ENCODE measurements at regions not wholly inside any gene's neighbourhood (a gene's known extent, or its start where the extent isn't known, plus 50 kb on each side); places are given as distances from the start of the nearest gene placed in this dataset.
A peak's percentile ranks its signal among the peaks of the same experiment; 100 is the strongest.
"Not testable (repeated sequence)": the region's sequence is repeated elsewhere in the genome, so short reads cannot be mapped to it uniquely, and the experiment has no call there.

- DNase-seq (ENCODE audit: low spot score), result no peak
Measured at GRCh38 chr11:129637473-129637872, 178.2 kb upstream of the TMEM45B start.

- no peak for DNase-seq (ENCODE audit: low spot score)
Measured at GRCh38 chr11:129637983-129638776, 177.5 kb upstream of the TMEM45B start.

DNA sequence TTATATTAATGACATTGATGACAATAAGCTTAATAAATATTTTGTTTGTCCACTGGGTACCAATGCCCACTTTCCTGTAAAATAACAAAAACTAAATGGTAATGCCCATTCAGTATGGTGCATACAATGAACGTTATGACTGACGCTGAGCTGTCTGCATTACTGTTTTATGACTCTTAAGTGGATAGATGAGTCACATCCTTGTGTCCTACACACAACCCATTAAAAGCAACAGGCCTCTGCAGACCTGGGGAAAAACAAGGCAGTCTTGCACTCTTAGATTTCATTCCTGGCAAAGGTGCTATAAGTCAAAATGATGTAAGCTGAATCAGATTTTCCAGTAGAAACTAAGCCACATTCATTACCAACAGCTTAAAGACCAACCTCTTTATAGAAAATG is 176.3 kb upstream of the TMEM45B start:
- no peak for DNase-seq (ENCODE audit: low spot score)

- no peak for DNase-seq (ENCODE audit: low spot score)
Measured at GRCh38 chr11:129640671-129641070, 175.0 kb upstream of the TMEM45B start.

DNA sequence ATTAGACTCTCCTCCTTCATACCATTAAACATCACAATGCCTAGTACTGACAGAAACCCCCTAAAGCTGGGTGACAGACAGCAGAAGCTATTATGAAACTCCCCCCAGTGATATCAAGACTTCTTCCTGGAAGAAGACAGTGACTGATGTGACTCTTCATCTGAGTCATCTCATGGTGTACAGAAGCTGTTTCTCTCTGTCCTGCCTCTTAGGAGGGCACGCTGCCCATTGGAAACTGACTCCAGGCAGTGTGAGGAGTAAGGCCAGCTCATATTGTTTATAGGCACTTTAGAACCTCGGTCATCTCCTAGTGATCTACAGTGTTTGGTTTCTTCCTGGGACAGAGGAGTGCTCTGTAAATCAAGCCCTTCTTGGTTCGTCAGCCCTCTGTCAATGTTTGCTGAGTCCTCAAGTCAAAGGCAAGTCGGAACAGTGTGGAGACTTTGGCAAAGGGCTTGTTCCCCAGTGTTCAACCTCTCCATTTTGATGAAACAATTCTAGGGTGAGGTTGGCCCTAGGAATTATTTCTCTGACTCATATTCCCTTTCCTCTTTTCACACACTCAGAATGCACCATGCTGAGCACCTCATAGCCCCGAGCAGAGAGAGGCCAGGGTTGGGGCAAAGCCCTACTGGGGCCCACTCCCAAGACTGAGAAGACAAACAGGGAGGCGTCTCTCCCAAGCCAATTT is 172.5 kb upstream of the TMEM45B start:
- DNase-seq (ENCODE audit: low spot score), result no peak

- no peak for DNase-seq (ENCODE audit: low spot score)
Measured at GRCh38 chr11:129644326-129644725, 171.3 kb upstream of the TMEM45B start.

DNA sequence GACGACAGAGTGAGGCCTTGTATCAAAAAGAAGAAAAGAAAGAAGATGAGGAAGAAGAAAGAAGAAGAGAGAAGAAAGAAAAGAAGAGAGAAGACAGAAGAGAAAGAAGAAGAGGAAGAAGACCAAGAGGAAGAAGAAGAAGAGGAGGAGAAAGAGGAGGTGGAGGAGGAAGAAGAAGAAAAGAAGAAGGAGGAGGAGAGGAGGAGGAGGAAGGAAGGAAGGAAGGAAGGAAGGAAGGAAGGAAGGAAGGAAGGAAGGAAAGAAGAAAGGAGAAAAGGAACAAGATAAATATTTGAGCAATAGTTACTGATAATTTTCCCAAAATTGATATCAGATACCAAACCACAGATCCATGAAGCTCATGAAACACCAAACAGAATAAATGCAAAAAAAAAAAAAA is 169.7 kb upstream of the TMEM45B start:
- DNase-seq (ENCODE audit: low spot score), result no peak

- DNase-seq (ENCODE audit: low spot score), result not testable (repeated sequence)
Measured at GRCh38 chr11:129650044-129650443, 165.6 kb upstream of the TMEM45B start.

DNA sequence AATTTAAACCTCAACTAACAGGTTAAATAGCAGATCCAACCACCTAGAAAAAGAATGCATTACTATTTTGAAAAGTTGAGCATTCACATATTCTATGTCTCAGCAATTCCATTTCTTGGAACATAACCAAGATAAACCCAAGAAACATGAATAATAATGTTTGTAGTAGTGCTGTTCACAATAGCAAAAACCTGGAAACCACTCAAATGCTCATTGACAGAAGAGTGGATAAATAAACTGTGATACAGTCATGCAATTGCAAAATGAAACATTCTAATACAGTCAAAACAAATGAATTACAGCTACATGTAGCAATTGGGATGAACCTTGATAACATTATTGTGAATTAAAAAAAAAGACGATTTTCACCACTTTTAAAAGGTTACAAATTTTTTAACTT is 162.8 kb upstream of the TMEM45B start:
- DNase-seq (ENCODE audit: low spot score), result no peak

- DNase-seq (ENCODE audit: low spot score), result no peak
Measured at GRCh38 chr11:129655247-129655832, 160.3 kb upstream of the TMEM45B start.

DNA sequence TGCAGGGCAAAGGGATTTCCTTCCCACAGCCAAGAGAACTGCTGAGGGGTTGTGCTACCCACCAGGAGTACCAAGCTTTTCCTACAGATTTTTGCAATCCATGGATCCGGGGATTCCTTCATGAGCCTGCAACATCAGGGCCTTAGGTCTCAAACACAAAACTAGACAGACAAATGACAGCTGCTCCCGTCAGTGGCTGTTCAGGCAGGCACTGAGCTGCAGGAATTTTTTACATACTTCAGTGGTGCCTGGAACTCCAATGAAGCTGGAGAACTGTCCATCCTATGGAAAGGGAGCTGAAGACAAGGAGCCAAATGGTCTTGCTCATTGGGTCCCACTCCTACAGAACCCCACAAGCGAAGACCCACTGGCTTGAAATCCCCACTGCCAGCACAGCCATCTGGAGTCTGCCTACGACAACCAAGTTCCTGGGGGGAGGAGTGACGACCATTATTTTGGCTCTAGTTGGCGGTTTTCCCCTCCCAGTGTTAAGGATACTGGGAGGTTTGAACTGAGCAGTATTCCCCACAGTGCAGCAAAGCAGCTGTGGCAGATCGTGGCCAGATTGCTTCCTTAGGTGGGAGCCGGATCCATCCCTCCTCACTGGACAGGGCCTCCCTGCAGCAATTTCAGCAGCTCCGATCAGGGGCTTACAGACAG is 157.7 kb upstream of the TMEM45B start:
- no peak for DNase-seq (ENCODE audit: low spot score)

GRCh38 chr11:129658526-129658867 is 157.2 kb upstream of the TMEM45B start:
- DNase-seq (ENCODE audit: low spot score), result no peak

- no peak for DNase-seq (ENCODE audit: low spot score)
Measured at GRCh38 chr11:129680907-129681306, 134.7 kb upstream of the TMEM45B start.

GRCh38 chr11:129681344-129682114 is 134.1 kb upstream of the TMEM45B start:
- DNase-seq (ENCODE audit: low spot score), result no peak

DNA sequence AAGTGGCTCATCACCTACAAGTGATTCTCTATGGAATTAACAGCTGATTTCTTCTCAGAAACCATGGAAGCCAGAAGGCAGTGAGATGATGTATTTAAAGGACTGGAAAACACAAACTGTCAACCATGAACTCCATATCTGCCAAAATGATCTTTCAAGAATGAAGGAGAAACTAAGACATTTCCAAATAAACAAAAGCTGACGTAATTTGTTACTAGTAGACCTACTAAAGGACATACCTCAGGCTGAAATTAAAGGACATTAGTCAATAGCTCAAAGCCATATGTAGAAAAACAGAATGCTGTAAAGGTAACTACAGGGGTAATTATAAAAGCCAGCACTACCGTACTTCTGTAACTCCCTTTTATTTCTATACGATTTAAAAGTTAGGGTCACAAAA is 129.4 kb upstream of the TMEM45B start:
- no peak for DNase-seq (ENCODE audit: low spot score)

DNA sequence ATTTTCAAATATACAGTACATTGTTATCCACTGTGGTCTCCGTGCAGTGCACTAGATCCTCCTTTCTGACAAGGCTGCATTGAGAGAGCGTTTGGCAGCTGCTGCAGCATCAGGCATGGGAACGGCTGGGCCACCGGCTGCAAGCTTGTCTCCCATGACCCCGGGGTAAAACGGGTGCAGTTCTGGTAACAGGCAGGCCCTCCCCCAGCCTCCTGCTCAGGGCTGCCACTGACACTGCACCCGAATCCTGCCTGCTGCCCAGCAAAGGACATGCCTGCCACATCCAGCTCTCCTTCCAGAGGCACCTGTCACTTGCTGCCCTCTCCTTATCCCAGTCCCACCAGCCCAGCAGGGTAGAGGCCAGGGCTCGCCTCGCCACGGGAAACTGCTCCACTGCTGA is 124.5 kb upstream of the TMEM45B start:
- no peak for DNase-seq (ENCODE audit: low spot score)

DNA sequence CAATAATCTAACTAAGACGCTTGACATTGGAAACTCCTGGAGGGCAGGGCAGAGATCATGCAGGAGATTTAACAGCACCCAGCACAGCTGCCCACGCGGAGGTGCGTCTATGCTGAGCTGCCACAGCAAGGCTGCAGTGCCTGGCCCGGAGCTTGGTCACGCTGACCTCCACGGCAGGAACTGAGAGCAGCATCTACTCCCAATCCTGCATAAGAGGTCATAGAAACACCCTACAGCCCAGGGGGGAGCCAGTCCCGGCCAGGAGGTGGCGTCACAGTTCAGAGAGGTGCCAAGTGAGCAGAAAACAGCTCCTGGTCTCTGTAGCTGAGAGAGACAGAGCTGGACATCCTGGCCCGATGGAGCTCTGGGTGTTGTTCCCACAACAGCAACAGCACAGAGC is 121.1 kb upstream of the TMEM45B start:
- DNase-seq (ENCODE audit: low spot score), result no peak

GRCh38 chr11:129694966-129695365 is 120.7 kb upstream of the TMEM45B start:
- no peak for DNase-seq (ENCODE audit: low spot score)

GRCh38 chr11:129695571-129696308 is 119.9 kb upstream of the TMEM45B start:
- DNase-seq (ENCODE audit: low spot score), result peak; percentile 71

DNA sequence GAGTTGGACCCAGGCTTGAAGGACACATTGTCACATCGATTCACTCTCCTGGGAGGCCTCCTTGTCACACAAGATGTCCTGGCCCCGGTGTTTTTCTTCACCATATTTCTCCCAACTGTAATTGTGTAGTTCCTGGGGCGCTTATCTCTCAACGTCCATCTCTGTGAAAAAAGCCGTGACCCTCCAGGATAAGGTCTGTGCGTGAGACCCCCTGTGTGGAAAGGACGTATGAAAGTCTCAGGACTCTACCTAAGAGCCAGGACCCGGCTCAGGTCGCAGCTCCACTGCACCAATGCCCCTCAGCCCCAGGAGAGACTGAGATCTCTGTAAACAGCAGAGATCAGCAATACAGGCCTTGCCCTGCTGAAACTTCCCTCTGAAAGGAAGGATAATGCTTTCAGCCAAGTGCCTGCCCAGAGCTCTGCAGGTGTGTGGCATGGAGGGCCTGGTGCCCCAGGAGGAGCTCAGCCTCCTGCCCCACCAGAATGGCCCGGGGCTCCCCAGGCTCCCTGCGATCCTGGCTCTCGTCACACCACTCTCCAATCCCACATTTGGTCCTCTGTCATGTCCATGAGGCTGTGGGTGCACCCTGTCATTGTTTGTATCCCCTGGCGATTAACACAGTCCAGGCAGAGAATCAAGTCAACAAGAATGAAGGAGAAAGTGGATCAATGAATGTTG is 119.2 kb upstream of the TMEM45B start:
- no peak for DNase-seq (ENCODE audit: low spot score)

GRCh38 chr11:129698212-129698611 is 117.4 kb upstream of the TMEM45B start:
- DNase-seq (ENCODE audit: low spot score), result no peak

Data from mucosa of gallbladder (tissue), 1 donor.